ENCODE measurements at regions not wholly inside any gene's neighbourhood (a gene's known extent, or its start where the extent isn't known, plus 50 kb on each side); places are given as distances from the start of the nearest gene placed in this dataset.
"Not testable (repeated sequence)": the region's sequence is repeated elsewhere in the genome, so short reads cannot be mapped to it uniquely, and the experiment has no call there.

- DNase-seq (ENCODE audit: low spot score) = peak; percentile 82
These were observed 97.7 kb upstream of the SLC25A33 start for GRCh38 chr1:9441451-9442133.

- DNase-seq (ENCODE audit: low spot score) = no peak
These were observed 96.9 kb upstream of the SLC25A33 start for GRCh38 chr1:9442278-9442846.

- no peak for DNase-seq (ENCODE audit: low spot score)
These were observed 96.3 kb upstream of the SLC25A33 start for GRCh38 chr1:9442986-9443385.

- DNase-seq (ENCODE audit: low spot score) = peak; percentile 74
These were observed 95.3 kb upstream of the SLC25A33 start for GRCh38 chr1:9443913-9444445.

- DNase-seq (ENCODE audit: low spot score) = no peak
These were observed 94.7 kb upstream of the SLC25A33 start for GRCh38 chr1:9444532-9444931.

- not testable (repeated sequence) for DNase-seq (ENCODE audit: low spot score)
These were observed 94.2 kb upstream of the SLC25A33 start for GRCh38 chr1:9445081-9445480.

- no peak for DNase-seq (ENCODE audit: low spot score)
These were observed 91.9 kb upstream of the SLC25A33 start for GRCh38 chr1:9447215-9447960.

- no peak for DNase-seq (ENCODE audit: low spot score)
These were observed 90.8 kb upstream of the SLC25A33 start for GRCh38 chr1:9448132-9449109.

- DNase-seq (ENCODE audit: low spot score) = no peak
These were observed 90.1 kb upstream of the SLC25A33 start for GRCh38 chr1:9449110-9449627.

- DNase-seq (ENCODE audit: low spot score) = no peak
These were observed 89.1 kb upstream of the SLC25A33 start for GRCh38 chr1:9449976-9450696.

GRCh38 chr1:9451081-9451480, 88.2 kb upstream of the SLC25A33 start:
- DNase-seq (ENCODE audit: low spot score) = no peak

- no peak for DNase-seq (ENCODE audit: low spot score)
These were observed 86.6 kb upstream of the SLC25A33 start for GRCh38 chr1:9452516-9453140.

GRCh38 chr1:9453375-9453774, 85.9 kb upstream of the SLC25A33 start:
- DNase-seq (ENCODE audit: low spot score) = no peak

- DNase-seq (ENCODE audit: low spot score) = no peak
These were observed 85.4 kb upstream of the SLC25A33 start for GRCh38 chr1:9453779-9454418.

- DNase-seq (ENCODE audit: low spot score) = no peak
These were observed 84.7 kb upstream of the SLC25A33 start for GRCh38 chr1:9454494-9455066.

- DNase-seq (ENCODE audit: low spot score) = no peak
These were observed 83.6 kb upstream of the SLC25A33 start for GRCh38 chr1:9455487-9456234.

- no peak for DNase-seq (ENCODE audit: low spot score)
These were observed 82.4 kb upstream of the SLC25A33 start for GRCh38 chr1:9456833-9457232.

- no peak for DNase-seq (ENCODE audit: low spot score)
These were observed 79.4 kb upstream of the SLC25A33 start for GRCh38 chr1:9459816-9460407.
